Lung (tissue), 11 donors: ENCODE measurements at regions not wholly inside any gene's neighbourhood (a gene's known extent, or its start where the extent isn't known, plus 50 kb on each side); places are given as distances from the start of the nearest gene placed in this dataset.

Experiments
- ATAC-seq: fragments of 200-7000 bp; cut with Tn5 transposase; one replicate; pipeline ENCODE4 v1.9.1; 2020; ENCODE audit warnings: moderate number of reproducible peaks; ENCODE audit not compliant: insufficient read depth, low FRiP score
- DNase-seq, 3 donors: peaks; one replicate each; pipeline ENCODE4 v3.0.0-alpha.2; 2013 to 2017
- H3K27ac ChIP-seq, 2 donors: one replicate each; pipeline ENCODE4 v1.5.1; 2013; ENCODE audit warnings: mild to moderate bottlenecking in 2 of 2, moderate library complexity in 2 of 2, control low read depth in 1 of 2, inconsistent platforms in 1 of 2, low read depth in 1 of 2, low read length in 1 of 2
- H3K27me3 ChIP-seq, 3 donors: one replicate each; pipeline ENCODE4 v1.5.1; 2013; ENCODE audit warnings: low read length in 2 of 3; ENCODE audit not compliant: control insufficient read depth in 3 of 3, insufficient read depth in 3 of 3
- H3K36me3 ChIP-seq, 4 donors: one replicate each; pipeline ENCODE4 v1.5.1; 2013; ENCODE audit warnings: low read length in 4 of 4, mild to moderate bottlenecking in 1 of 4, moderate library complexity in 1 of 4; ENCODE audit not compliant: control insufficient read depth in 4 of 4, insufficient read depth in 4 of 4
- H3K4me1 ChIP-seq, 5 donors: one replicate each; pipeline ENCODE4 v1.5.1; 2013; ENCODE audit warnings: low read length in 5 of 5, mild to moderate bottlenecking in 2 of 5, moderate library complexity in 1 of 5; ENCODE audit not compliant: control insufficient read depth in 5 of 5, insufficient read depth in 5 of 5
- H3K4me3 ChIP-seq: one replicate; pipeline ENCODE4 v1.5.1; 2013; ENCODE audit warnings: mild to moderate bottlenecking, control low read depth, moderate library complexity
- H3K9ac ChIP-seq, 2 donors: one replicate each; pipeline ENCODE4 v1.5.1; 2013; ENCODE audit warnings: low read length in 2 of 2, control low read depth in 1 of 2; ENCODE audit not compliant: insufficient read depth in 1 of 2
- H3K9me3 ChIP-seq, 4 donors: one replicate each; pipeline ENCODE4 v1.5.1; 2013; ENCODE audit warnings: low read length in 3 of 4, mild to moderate bottlenecking in 1 of 4, moderate library complexity in 1 of 4; ENCODE audit not compliant: control insufficient read depth in 4 of 4, insufficient read depth in 3 of 4
- WGBS, 2 donors: extraction: QIAGEN DNeasy Blood & Tissue Kit; methylation state at CpG; one replicate each; pipeline ENCODE4 v1.1.7; 2013; 5-methylcytosine and 5-hydroxymethylcytosine counted together
- TF ChIP-seq, protein P1 (sequence below): IDR thresholded peaks from 2 replicates; pipeline ENCODE4 v1.5.1; 2012; ENCODE audit warnings: mild to moderate bottlenecking; ENCODE audit errors: control extremely low read depth, extremely low read depth
- donor health status: control.
- donor health status: control.
- donor health status: Bipolar disorder and iron deficiency.
- donor health status: healthy.
- donor health status: DM: yes; HTN: yes; CAD: no.

DNA sequence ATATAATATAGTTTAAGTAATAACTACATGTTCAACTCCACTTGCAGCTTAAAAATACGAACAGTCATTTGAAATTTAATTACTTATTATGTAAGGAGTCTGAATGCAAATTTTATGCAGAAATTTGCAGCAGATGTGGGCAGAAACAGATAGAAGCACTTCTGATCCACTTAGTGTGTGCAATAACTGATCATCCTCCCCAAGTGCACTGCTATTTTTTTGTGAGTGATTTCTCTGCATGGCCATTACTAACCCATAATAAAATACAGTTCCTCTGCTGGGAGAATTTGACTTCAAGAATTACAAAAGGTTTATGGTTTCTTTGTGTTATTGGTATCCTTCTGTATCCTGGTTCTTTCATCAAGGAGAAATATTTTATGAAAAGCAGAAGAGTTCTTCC, 611.5 kb upstream of the RGS18 start:
- no peak overlapping the region for H3K4me3 ChIP-seq
- no peak overlapping the region for H3K27ac ChIP-seq
- H3K4me1 ChIP-seq, result no peaks in the 10 kb centered on the region
- no peaks in the 10 kb centered on the region for H3K36me3 ChIP-seq
- no peak overlapping the region for H3K9ac ChIP-seq
- no peaks in the 10 kb centered on the region for H3K9me3 ChIP-seq
- no peaks in the 10 kb centered on the region for H3K27me3 ChIP-seq
- TF ChIP-seq, protein P1, sequence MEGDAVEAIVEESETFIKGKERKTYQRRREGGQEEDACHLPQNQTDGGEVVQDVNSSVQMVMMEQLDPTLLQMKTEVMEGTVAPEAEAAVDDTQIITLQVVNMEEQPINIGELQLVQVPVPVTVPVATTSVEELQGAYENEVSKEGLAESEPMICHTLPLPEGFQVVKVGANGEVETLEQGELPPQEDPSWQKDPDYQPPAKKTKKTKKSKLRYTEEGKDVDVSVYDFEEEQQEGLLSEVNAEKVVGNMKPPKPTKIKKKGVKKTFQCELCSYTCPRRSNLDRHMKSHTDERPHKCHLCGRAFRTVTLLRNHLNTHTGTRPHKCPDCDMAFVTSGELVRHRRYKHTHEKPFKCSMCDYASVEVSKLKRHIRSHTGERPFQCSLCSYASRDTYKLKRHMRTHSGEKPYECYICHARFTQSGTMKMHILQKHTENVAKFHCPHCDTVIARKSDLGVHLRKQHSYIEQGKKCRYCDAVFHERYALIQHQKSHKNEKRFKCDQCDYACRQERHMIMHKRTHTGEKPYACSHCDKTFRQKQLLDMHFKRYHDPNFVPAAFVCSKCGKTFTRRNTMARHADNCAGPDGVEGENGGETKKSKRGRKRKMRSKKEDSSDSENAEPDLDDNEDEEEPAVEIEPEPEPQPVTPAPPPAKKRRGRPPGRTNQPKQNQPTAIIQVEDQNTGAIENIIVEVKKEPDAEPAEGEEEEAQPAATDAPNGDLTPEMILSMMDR, result no peak
- WGBS, 2 donors, result 64 to 72% methylated on average over 1 of the region's 1 CpG
- ATAC-seq, result no peak
- DNase-seq, result no peak

DNA sequence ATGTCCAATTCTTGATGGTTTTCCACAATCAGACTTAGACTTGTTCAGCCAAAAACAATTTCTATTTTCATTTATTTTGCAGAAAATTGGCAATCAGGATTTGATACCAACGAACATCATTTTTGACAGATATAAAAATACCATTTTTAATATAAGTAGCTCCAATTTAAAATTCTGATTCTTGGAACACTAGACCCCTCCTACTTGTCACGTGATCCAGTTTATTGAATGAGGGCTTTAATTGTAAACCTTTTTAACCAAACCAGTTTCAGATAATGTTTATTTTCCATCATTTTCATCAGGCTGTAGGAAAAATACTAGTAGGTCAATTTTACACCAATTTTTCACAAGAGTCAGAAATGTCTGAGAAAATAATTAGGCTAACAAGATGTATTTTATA, 607.2 kb upstream of the RGS18 start:
- H3K4me1 ChIP-seq, result no peaks in the 10 kb centered on the region
- H3K27ac ChIP-seq, result no peak overlapping the region
- no peaks in the 10 kb centered on the region for H3K27me3 ChIP-seq
- WGBS, 2 donors, result 69 to 80% methylated on average over 2 of the region's 2 CpGs
- ATAC-seq (no peak), DNase-seq (no peak)
- no peak overlapping the region for H3K4me3 ChIP-seq
- TF ChIP-seq, protein P1, result no peak
- H3K9ac ChIP-seq, result no peak overlapping the region
- no peaks in the 10 kb centered on the region for H3K9me3 ChIP-seq
- no peaks in the 10 kb centered on the region for H3K36me3 ChIP-seq

DNA sequence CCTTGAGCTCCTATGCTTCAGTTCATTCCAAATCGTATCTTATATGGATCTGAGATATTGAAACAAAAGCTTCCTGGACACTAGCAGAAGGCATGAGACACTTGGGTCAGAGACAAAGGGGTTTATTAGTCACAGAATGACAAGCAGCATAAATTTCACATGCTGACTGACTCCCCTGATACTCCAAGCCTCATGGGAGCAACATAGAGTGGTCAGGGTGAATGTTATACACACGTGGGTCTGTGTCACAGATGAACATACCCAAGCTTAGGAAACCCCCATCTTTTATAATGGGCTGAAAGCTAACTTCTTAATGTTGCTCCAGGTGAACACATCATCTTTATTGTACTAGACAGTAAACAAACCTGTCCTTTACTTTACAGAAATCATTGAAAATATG, 599.9 kb upstream of the RGS18 start:
- no peaks in the 10 kb centered on the region for H3K9me3 ChIP-seq
- H3K4me1 ChIP-seq, result no peaks in the 10 kb centered on the region
- DNase-seq, result no peak
- H3K9ac ChIP-seq, result no peak overlapping the region
- TF ChIP-seq, protein P1, result no peak
- no peak overlapping the region for H3K4me3 ChIP-seq
- no peak overlapping the region for H3K27ac ChIP-seq
- WGBS, 2 donors, result 60 to 79% methylated on average over 2 of the region's 2 CpGs
- ATAC-seq, result no peak
- no peaks in the 10 kb centered on the region for H3K36me3 ChIP-seq
- no peaks in the 10 kb centered on the region for H3K27me3 ChIP-seq

DNA sequence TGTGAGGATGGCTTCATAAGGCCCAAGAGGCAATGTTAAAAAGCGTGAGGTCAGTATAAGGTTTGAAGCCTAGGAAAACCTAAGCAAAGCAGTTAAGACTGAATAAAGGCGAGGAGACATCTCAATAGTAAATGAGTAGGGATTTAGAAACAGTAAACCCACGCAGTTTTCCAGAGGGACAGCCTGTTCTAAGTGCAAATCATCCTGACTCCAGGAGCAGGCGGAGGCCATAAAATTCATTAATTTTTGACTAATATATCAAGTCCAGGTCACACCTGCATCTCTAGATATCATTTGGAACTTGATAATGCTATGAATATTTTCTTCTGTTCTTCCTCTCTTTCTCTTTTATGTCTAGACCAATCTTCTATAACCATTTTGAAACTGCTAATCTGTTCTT, 597.0 kb upstream of the RGS18 start:
- Histone ChIP-seq H3K9me3 (no peaks in the 10 kb centered on the region), H3K4me3 (no peak overlapping the region), H3K27me3 (no peaks in the 10 kb centered on the region), H3K9ac (no peak overlapping the region), H3K27ac (no peak overlapping the region), H3K4me1 (no peaks in the 10 kb centered on the region), H3K36me3 (no peaks in the 10 kb centered on the region)
- WGBS, 2 donors, result 68 to 72% methylated on average over 4 of the region's 4 CpGs
- DNase-seq (no peak), ATAC-seq (no peak)
- TF ChIP-seq, protein P1, result no peak
